A673 (cell line): ENCODE measurements at regions not wholly inside any gene's neighbourhood (a gene's known extent, or its start where the extent isn't known, plus 50 kb on each side); places are given as distances from the start of the nearest gene placed in this dataset.

Experiments
- BruUV-seq: library from RNA; stranded (reverse); fragments of 400-500 nt; replicated peaks from 2 replicates; lab custom pipeline; 2021; lab: Mats Ljungman, UMichigan
- CTCF ChIA-PET: fragments of 300-600 bp; sonication (Branson Sonifier 250); formaldehyde crosslinking; loops from one replicate; lab custom pipeline; 2022; ENCODE audit warnings: antibody characterized with exemption; lab: Charles Lee
- POLR2A ChIA-PET: fragments of 300-600 bp; sonication (Branson Sonifier 250); formaldehyde crosslinking; loops from one replicate; lab custom pipeline; 2022; ENCODE audit warnings: antibody characterized with exemption; ENCODE audit not compliant: low non-redundant PET; lab: Charles Lee
- DNase-seq: peaks from one replicate; pipeline ENCODE4 v3.0.0-alpha.2; 2015; ENCODE audit warnings: low spot score
- H3K27ac ChIP-seq: fragments of 200-600 bp; sonication (generic); 2 replicates; pipeline ENCODE4 v1.5.1; 2016; ENCODE audit warnings: mixed run types, low read depth, mild to moderate bottlenecking, mixed read lengths, antibody characterized with exemption, low read length; ENCODE audit not compliant: poor library complexity, severe bottlenecking
- H3K27me3 ChIP-seq: fragments of 200-600 bp; sonication (generic); replicated peaks from 2 replicates; pipeline ENCODE4 v1.6.1; 2017; ENCODE audit warnings: mixed run types, low read depth, mild to moderate bottlenecking, mixed read lengths, antibody characterized with exemption, low read length; ENCODE audit not compliant: insufficient read depth, poor library complexity
- H3K36me3 ChIP-seq: fragments of 200-600 bp; sonication (generic); 2 replicates; pipeline ENCODE4 v1.6.1; 2016; ENCODE audit warnings: mixed run types, mild to moderate bottlenecking, mixed read lengths, antibody characterized with exemption, low read length; ENCODE audit not compliant: insufficient read depth, poor library complexity, severe bottlenecking
- H3K4me1 ChIP-seq: fragments of 200-600 bp; sonication (generic); 2 replicates; pipeline ENCODE4 v1.6.1; 2017; ENCODE audit warnings: mixed run types, mild to moderate bottlenecking, mixed read lengths, antibody characterized with exemption, low read length; ENCODE audit not compliant: insufficient read depth, poor library complexity, severe bottlenecking
- H3K4me3 ChIP-seq: fragments of 200-600 bp; sonication (generic); 2 replicates; pipeline ENCODE4 v1.5.1; 2016; ENCODE audit warnings: low read depth, mixed run types, mild to moderate bottlenecking, mixed read lengths, low read length; ENCODE audit not compliant: poor library complexity, severe bottlenecking
- H3K9me3 ChIP-seq: fragments of 200-600 bp; sonication (generic); 2 replicates; pipeline ENCODE4 v1.6.1; 2016; ENCODE audit warnings: mixed run types, low read depth, mild to moderate bottlenecking, mixed read lengths, antibody characterized with exemption, low read length; ENCODE audit not compliant: poor library complexity, severe bottlenecking
- EZH2 ChIP-seq: fragments of 200-600 bp; sonication (generic); IDR thresholded peaks from 2 replicates; pipeline ENCODE4 v1.6.1; 2017; ENCODE audit warnings: borderline replicate concordance, low read depth, mild to moderate bottlenecking, mixed read lengths, antibody characterized with exemption, low read length; ENCODE audit not compliant: poor library complexity, severe bottlenecking
- intact Hi-C: fragments of 100-400 bp; cut with micrococcal nuclease; formaldehyde crosslinking; loops from one replicate; pipeline ENCODE4 v1.10.0; 2022; ENCODE audit not compliant: unreplicated experiment
- TF ChIP-seq, protein P1 (sequence below): fragments of 300-800, 200-600 bp; sonication (generic); conservative IDR thresholded peaks from 2 replicates; pipeline ENCODE4 v1.5.1; 2017; ENCODE audit warnings: low read depth, mild to moderate bottlenecking, antibody characterized with exemption, low read length, moderate library complexity, mixed read lengths

DNA sequence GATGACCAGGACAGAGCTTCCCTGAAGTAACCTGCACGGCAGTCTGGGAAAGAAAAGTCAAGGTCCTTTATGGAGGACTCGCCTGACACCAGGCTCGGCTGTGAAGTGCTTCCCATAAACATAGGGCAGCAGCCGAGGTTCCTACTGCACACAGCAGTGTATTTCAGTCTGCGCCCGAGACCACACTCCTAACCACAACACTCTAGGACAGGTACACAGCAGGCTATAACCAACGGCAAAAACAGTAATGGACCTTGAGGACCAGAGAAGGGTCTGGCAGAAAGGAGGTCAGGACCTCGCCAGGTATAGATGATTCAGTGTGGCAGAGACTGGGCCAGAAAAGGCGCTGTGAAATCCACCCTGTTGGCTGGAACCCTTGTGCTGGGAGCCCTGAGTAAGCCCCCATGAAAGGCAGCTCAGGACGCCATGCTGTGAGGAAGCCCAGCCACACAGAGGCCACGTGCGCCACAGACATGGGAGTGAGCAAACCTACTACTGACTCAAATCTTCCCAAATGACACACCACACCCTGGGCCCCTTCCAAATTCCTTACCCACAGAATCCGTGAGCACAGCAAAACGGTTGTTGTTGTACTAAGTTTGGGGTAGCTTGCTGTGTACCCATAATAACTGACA is 129.6 kb upstream of the CST7 start:
- H3K27me3 ChIP-seq, result no peaks in the 10 kb centered on the region
- intact Hi-C loops, result no loop called here
- no peak overlapping the region for H3K27ac ChIP-seq
- H3K36me3 ChIP-seq, result no peaks in the 10 kb centered on the region
- no peaks in the 10 kb centered on the region for H3K4me1 ChIP-seq
- no peaks in the 10 kb centered on the region for H3K9me3 ChIP-seq
- POLR2A ChIA-PET, result no interaction called here
- H3K4me3 ChIP-seq, result no peak overlapping the region
- no TSS peak for BruUV-seq
- no peak for TF ChIP-seq EZH2
- TF ChIP-seq, protein P1, sequence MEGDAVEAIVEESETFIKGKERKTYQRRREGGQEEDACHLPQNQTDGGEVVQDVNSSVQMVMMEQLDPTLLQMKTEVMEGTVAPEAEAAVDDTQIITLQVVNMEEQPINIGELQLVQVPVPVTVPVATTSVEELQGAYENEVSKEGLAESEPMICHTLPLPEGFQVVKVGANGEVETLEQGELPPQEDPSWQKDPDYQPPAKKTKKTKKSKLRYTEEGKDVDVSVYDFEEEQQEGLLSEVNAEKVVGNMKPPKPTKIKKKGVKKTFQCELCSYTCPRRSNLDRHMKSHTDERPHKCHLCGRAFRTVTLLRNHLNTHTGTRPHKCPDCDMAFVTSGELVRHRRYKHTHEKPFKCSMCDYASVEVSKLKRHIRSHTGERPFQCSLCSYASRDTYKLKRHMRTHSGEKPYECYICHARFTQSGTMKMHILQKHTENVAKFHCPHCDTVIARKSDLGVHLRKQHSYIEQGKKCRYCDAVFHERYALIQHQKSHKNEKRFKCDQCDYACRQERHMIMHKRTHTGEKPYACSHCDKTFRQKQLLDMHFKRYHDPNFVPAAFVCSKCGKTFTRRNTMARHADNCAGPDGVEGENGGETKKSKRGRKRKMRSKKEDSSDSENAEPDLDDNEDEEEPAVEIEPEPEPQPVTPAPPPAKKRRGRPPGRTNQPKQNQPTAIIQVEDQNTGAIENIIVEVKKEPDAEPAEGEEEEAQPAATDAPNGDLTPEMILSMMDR, result no peak
- CTCF ChIA-PET, result no interaction called here
- DNase-seq, result no peak

- POLR2A ChIA-PET, result no interaction called here
- CTCF ChIA-PET, result no interaction called here
- intact Hi-C loops, result no loop called here
- Histone ChIP-seq H3K27ac (no peak overlapping the region), H3K36me3 (no peaks in the 10 kb centered on the region), H3K4me3 (no peak overlapping the region), H3K27me3 (no peaks in the 10 kb centered on the region), H3K9me3 (no peaks in the 10 kb centered on the region), H3K4me1 (no peaks in the 10 kb centered on the region)
- BruUV-seq, result no TSS peak
- TF ChIP-seq EZH2, result no peak
- TF ChIP-seq, protein P1, result no peak
- DNase-seq, result no peak
Observed at GRCh38 chr20:24820345-24820744, 128.7 kb upstream of the CST7 start.

DNA sequence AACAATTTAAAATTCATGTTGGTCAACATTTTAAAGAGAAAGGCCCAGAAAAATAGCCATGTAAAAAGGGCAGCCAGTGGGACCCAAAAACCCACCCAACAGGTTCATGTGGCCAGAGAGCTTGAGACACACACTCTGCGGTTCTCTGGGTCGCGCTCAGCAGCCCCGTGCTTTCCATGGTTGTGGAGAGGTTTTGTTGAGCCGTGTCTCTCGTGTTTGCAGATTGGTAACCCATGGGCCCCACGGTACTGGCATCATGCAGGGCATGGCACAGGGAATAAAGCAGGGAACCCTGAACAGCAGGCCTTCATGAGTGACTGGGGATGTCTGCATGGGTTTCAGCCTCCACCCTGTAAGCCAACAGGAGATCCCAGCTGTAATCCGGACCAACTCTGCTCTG is 127.7 kb upstream of the CST7 start:
- DNase-seq, result no peak
- BruUV-seq, result no TSS peak
- H3K27ac ChIP-seq, result no peak overlapping the region
- ChIA-PET POLR2A (no interaction called here), CTCF (no interaction called here)
- no peaks in the 10 kb centered on the region for H3K4me1 ChIP-seq
- intact Hi-C loops, result no loop called here
- no peaks in the 10 kb centered on the region for H3K27me3 ChIP-seq
- no peak overlapping the region for H3K4me3 ChIP-seq
- TF ChIP-seq, protein P1, result no peak
- no peak for TF ChIP-seq EZH2
- H3K9me3 ChIP-seq, result no peaks in the 10 kb centered on the region
- H3K36me3 ChIP-seq, result no peaks in the 10 kb centered on the region
